GM23248 (cell line): ENCODE measurements at regions not wholly inside any gene's neighbourhood (a gene's known extent, or its start where the extent isn't known, plus 50 kb on each side); places are given as distances from the start of the nearest gene placed in this dataset.

Source experiments
- DNase-seq: peaks from one replicate; pipeline ENCODE4 v3.0.0-alpha.2; 2015
- H2AFZ ChIP-seq: fragments of 200-600 bp; sonication (generic); 2 replicates; pipeline ENCODE4 v1.6.1; 2016; ENCODE audit warnings: antibody characterized with exemption
- H3F3A ChIP-seq: fragments of 200-600 bp; sonication (generic); 2 replicates; pipeline ENCODE4 v1.6.1; 2016; ENCODE audit warnings: mild to moderate bottlenecking, antibody characterized with exemption, mixed run types; ENCODE audit not compliant: insufficient read depth
- H3K27ac ChIP-seq: fragments of 200-600 bp; sonication (generic); 2 replicates; pipeline ENCODE4 v1.5.1; 2016; ENCODE audit warnings: mild to moderate bottlenecking
- H3K27me3 ChIP-seq: fragments of 200-600 bp; sonication (generic); replicated peaks from 2 replicates; pipeline ENCODE4 v1.6.1; 2016; ENCODE audit warnings: mild to moderate bottlenecking; ENCODE audit not compliant: insufficient read depth
- H3K36me3 ChIP-seq: fragments of 200-600 bp; sonication (generic); 2 replicates; pipeline ENCODE4 v1.6.1; 2016; ENCODE audit warnings: low read depth, mild to moderate bottlenecking
- H3K4me1 ChIP-seq: fragments of 200-600 bp; sonication (generic); 2 replicates; pipeline ENCODE4 v1.6.1; 2016; ENCODE audit warnings: mild to moderate bottlenecking; ENCODE audit not compliant: insufficient read depth
- H3K4me2 ChIP-seq: fragments of 200-600 bp; sonication (generic); one replicate; pipeline ENCODE4 v1.6.1; 2016; ENCODE audit warnings: mild to moderate bottlenecking; ENCODE audit not compliant: unreplicated experiment
- H3K4me3 ChIP-seq: fragments of 200-600 bp; sonication (generic); 2 replicates; pipeline ENCODE4 v1.5.1; 2016; ENCODE audit warnings: mild to moderate bottlenecking
- H3K79me2 ChIP-seq: fragments of 200-600 bp; sonication (generic); 2 replicates; pipeline ENCODE4 v1.6.1; 2016; ENCODE audit warnings: mild to moderate bottlenecking; ENCODE audit not compliant: insufficient read depth
- H3K9ac ChIP-seq: fragments of 200-600 bp; sonication (generic); 2 replicates; pipeline ENCODE4 v1.6.1; 2016; ENCODE audit warnings: mild to moderate bottlenecking
- H3K9me2 ChIP-seq: fragments of 200-600 bp; sonication (generic); 2 replicates; pipeline ENCODE4 v1.6.1; 2016; ENCODE audit warnings: mixed run types, mild to moderate bottlenecking, moderate library complexity; ENCODE audit not compliant: insufficient read depth
- H3K9me3 ChIP-seq: fragments of 200-600 bp; sonication (generic); one replicate; pipeline ENCODE4 v1.6.1; 2017; ENCODE audit warnings: low read depth
- H4K20me1 ChIP-seq: fragments of 200-600 bp; sonication (generic); 2 replicates; pipeline ENCODE4 v1.6.0; 2016; ENCODE audit not compliant: insufficient read depth
- EZH2 ChIP-seq: fragments of 200-600 bp; sonication (generic); IDR thresholded peaks from 2 replicates; pipeline ENCODE4 v1.6.1; 2018; ENCODE audit warnings: antibody characterized with exemption, mild to moderate bottlenecking; ENCODE audit not compliant: insufficient read depth, poor library complexity, severe bottlenecking
- EZH2phosphoT487 ChIP-seq: fragments of 200-600 bp; sonication (generic); IDR thresholded peaks from 2 replicates; pipeline ENCODE4 v1.6.1; 2018; ENCODE audit warnings: antibody characterized with exemption, moderate library complexity, mild to moderate bottlenecking, low read depth; ENCODE audit not compliant: insufficient read depth
- WGBS, 2 experiments: methylation state at CpG; one replicate each; pipeline ENCODE4 v1.1.6; 2015 to 2017; ENCODE audit warnings: low lambda C conversion rate in 2 of 2, low coverage in 1 of 2; ENCODE audit errors: missing lambda C conversion rate in 2 of 2; 5-methylcytosine and 5-hydroxymethylcytosine counted together
- in situ Hi-C: fragments of 300-500 bp; cut with MboI; formaldehyde crosslinking; loops from 2 replicates; pipeline ENCODE4 v1.15.0; 2020

DNA sequence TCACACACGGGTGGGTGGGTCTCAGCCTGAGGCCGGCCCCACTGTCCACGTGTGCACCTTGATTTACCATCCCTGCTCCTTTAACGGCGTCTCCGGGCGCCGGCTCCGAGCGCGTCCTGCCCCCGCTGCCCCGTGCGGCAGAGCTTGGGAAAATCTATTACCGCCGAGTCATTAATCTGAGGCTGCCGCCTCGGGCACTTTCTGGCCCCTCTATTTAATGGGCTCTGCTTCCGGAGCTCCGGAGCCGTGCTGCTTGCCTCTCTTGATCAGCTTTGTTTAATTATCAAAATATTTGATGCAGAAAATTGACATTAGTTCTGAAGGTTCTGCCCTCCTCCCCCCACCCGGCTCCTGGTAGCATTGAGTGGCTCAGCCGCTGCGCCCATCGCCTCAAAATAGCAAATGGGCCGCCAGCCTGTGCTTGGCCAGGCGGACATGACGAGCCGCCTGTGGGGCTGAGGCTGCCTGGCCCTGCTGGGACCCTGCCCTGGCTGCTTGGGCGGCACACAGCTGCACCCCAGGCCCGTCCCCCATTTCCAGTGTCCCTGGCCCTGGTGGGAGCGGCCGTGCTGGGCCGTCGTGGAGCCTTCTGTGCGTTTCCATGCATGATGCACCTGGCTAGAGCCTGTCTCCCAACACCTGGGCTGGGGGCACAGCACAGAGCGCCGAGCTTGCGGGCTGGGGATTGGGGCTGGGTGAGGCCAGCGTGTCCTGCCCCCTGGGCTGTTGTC is 81.6 kb upstream of the TTC34 start:
- no peaks in the 10 kb centered on the region for H3F3A ChIP-seq
- no peak for DNase-seq

DNA sequence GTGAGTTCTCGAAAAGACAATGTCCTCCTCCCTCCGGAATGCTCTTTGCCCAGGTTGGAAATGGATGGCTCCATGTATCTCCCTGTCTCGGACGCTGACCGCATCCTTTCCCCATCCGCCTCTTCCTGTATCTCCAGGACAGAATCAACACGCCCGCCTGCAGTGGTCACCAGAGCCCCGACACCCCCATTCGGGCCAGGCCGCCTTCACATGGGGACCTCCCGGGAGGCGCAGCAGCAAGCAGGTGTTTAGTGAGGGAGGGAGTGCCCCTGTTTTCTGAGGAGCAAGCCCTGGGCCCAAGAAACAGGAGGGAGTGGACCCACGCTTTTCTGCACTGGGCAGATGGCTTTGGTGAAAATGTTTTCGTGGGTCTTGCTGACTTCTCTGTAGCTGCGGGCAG is 83.5 kb upstream of the TTC34 start:
- Histone ChIP-seq H3K4me3 (no peak overlapping the region), H3F3A (no peaks in the 10 kb centered on the region), H3K4me2 (no peak overlapping the region), H3K4me1 (no peaks in the 10 kb centered on the region), H3K27me3 (no peaks in the 10 kb centered on the region), H3K27ac (no peak overlapping the region), H3K9ac (no peak overlapping the region), H3K9me2 (no peaks in the 10 kb centered on the region), H3K9me3 (no peaks in the 10 kb centered on the region), H3K79me2 (no peaks in the 10 kb centered on the region), H2AFZ (no peak overlapping the region), H4K20me1 (no peaks in the 10 kb centered on the region), H3K36me3 (no peaks in the 10 kb centered on the region)
- in situ Hi-C loops: no loop called here
- 61 to 63% methylated on average over 15 to 16 of the region's 16 CpGs for WGBS, 2 experiments
- TF ChIP-seq EZH2: no peak
- TF ChIP-seq EZH2phosphoT487: no peak
- no peak for DNase-seq

More for the DNA sequence above, 81.6 kb upstream of the TTC34 start:
- WGBS, 2 experiments: 19 to 27% methylated on average over 38 to 39 of the region's 40 CpGs
- Histone ChIP-seq H3K36me3 (no peaks in the 10 kb centered on the region), H3K4me1 (no peaks in the 10 kb centered on the region), H3K9me3 (no peaks in the 10 kb centered on the region), H2AFZ (no peak overlapping the region), H3K4me3 (no peak overlapping the region), H3K27ac (no peak overlapping the region), H3K9ac (no peak overlapping the region), H4K20me1 (no peaks in the 10 kb centered on the region), H3K79me2 (no peaks in the 10 kb centered on the region), H3K4me2 (no peak overlapping the region), H3K9me2 (no peaks in the 10 kb centered on the region), H3K27me3 (no peaks in the 10 kb centered on the region)
- TF ChIP-seq EZH2phosphoT487 (no peak), EZH2 (no peak)
- in situ Hi-C loops: no loop called here

- Histone ChIP-seq H3K4me1 (no peaks in the 10 kb centered on the region), H3K9me3 (no peaks in the 10 kb centered on the region)
- in situ Hi-C loops: no loop called here
Measured at GRCh38 chr1:2886631-2887030, 85.1 kb upstream of the TTC34 start.

DNA sequence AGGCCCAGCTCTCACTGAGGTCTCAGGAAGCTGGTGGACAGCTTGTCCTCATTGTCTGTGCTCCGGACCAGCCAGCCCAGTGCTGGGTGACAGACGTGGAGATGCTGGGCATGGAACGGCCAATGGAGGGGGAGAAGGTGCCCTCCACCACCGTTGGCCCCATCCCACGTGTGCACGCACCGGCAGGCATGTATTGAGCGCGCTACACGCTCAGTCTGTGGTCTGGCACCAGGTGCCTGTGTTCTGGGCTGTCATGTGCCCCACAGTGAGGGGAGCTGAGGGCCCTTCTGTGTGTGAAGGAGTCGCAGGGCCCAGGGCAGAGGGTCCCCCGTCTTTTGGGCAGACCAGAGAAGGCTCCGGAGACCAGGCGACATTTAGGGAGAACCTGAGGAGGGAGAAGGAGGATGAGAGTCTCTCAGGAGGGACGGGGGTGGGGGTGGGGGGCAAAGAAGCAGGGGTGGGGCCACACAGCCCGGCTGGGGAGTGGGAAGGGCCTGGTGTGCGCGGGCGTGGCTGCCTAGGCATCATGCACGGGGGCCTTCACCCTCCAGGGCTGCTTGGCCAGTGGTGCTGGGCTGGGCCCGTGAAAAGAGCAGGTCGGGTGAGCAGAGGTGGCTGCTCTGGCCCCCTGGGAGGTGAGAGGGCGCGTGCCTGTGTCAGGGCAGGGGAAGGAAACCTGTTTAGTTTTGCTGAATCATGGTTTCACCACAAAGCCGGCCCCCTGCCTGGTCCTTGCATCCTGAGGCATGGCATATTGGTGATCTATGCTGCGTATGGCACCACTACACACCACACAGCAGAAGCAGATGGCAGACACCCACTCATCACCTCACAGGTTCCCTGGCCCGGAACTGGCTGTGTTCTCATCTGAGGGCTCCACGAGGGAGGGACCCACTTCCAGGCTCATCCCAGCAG is 86.7 kb upstream of the TTC34 start:
- H2AFZ ChIP-seq: no peak overlapping the region
- no peaks in the 10 kb centered on the region for H3K9me2 ChIP-seq
- no peak overlapping the region for H3K9ac ChIP-seq
- in situ Hi-C loops: no loop called here
- no peak for DNase-seq
- H3K79me2 ChIP-seq: no peaks in the 10 kb centered on the region
- 42 to 45% methylated on average over 26 to 28 of the region's 28 CpGs for WGBS, 2 experiments
- H3K27me3 ChIP-seq: no peaks in the 10 kb centered on the region
- H3K36me3 ChIP-seq: no peaks in the 10 kb centered on the region
- H3K4me3 ChIP-seq: no peak overlapping the region
- H4K20me1 ChIP-seq: no peaks in the 10 kb centered on the region
- H3K4me2 ChIP-seq: no peak overlapping the region
- H3F3A ChIP-seq: no peaks in the 10 kb centered on the region
- TF ChIP-seq EZH2 (no peak), EZH2phosphoT487 (no peak)
- H3K9me3 ChIP-seq: no peaks in the 10 kb centered on the region
- H3K4me1 ChIP-seq: no peaks in the 10 kb centered on the region
- no peak overlapping the region for H3K27ac ChIP-seq

More at GRCh38 chr1:2886631-2887030, 85.1 kb upstream of the TTC34 start:
- H3K9me2 ChIP-seq: no peaks in the 10 kb centered on the region
- no peaks in the 10 kb centered on the region for H3K36me3 ChIP-seq
- 42 to 46% methylated on average over 4 to 10 of the region's 10 CpGs for WGBS, 2 experiments
- no peaks in the 10 kb centered on the region for H4K20me1 ChIP-seq
- no peak overlapping the region for H2AFZ ChIP-seq
- H3F3A ChIP-seq: no peaks in the 10 kb centered on the region
- no peak for DNase-seq
- H3K4me2 ChIP-seq: no peak overlapping the region
- H3K27me3 ChIP-seq: no peaks in the 10 kb centered on the region
- no peak overlapping the region for H3K27ac ChIP-seq
- no peak overlapping the region for H3K9ac ChIP-seq
- no peak for TF ChIP-seq EZH2
- TF ChIP-seq EZH2phosphoT487: no peak
- no peak overlapping the region for H3K4me3 ChIP-seq
- H3K79me2 ChIP-seq: no peaks in the 10 kb centered on the region
